Type B pancreatic cell (in vitro differentiated cells): ENCODE measurements at regions not wholly inside any gene's neighbourhood (a gene's known extent, or its start where the extent isn't known, plus 50 kb on each side); places are given as distances from the start of the nearest gene placed in this dataset.

ENCODE experiments used
- DNase-seq: peaks from one replicate; pipeline ENCODE4 v3.0.0; 2021; ENCODE audit warnings: mixed read lengths; ENCODE audit not compliant: unreplicated experiment; ENCODE audit errors: extremely low spot score
- H3K27ac Mint-ChIP-seq: 2 replicates; pipeline ENCODE4 v1.8.0; 2021; ENCODE audit warnings: mild to moderate bottlenecking, mixed read lengths
- H3K27me3 Mint-ChIP-seq: 2 replicates; pipeline ENCODE4 v1.8.0; 2021; ENCODE audit warnings: mixed read lengths
- H3K36me3 Mint-ChIP-seq: 2 replicates; pipeline ENCODE4 v1.8.0; 2021; ENCODE audit warnings: mixed read lengths
- H3K4me1 Mint-ChIP-seq: one replicate; pipeline ENCODE4 v1.8.0; 2021; ENCODE audit warnings: mixed read lengths; ENCODE audit not compliant: unreplicated experiment
- H3K4me3 Mint-ChIP-seq: 2 replicates; pipeline ENCODE4 v1.8.0; 2021; ENCODE audit warnings: mild to moderate bottlenecking, mixed read lengths
- H3K9me3 Mint-ChIP-seq: 2 replicates; pipeline ENCODE4 v1.8.0; 2021; ENCODE audit warnings: mixed read lengths
- TF ChIP-seq, protein P1 (sequence below): fragments of 200-600 bp; sonication (generic); conservative IDR thresholded peaks from 2 replicates; pipeline ENCODE4 v1.5.0; 2021; ENCODE audit warnings: antibody characterized with exemption, mild to moderate bottlenecking

- DNase-seq, result no peak
- no peak overlapping the region for H3K4me3 Mint-ChIP-seq
- peaks cover 10% of the 10 kb centered on the region for H3K27me3 Mint-ChIP-seq
- H3K9me3 Mint-ChIP-seq, result no peaks in the 10 kb centered on the region
- no peaks in the 10 kb centered on the region for H3K36me3 Mint-ChIP-seq
- peaks cover 8% of the 10 kb centered on the region for H3K4me1 Mint-ChIP-seq
- TF ChIP-seq, protein P1, sequence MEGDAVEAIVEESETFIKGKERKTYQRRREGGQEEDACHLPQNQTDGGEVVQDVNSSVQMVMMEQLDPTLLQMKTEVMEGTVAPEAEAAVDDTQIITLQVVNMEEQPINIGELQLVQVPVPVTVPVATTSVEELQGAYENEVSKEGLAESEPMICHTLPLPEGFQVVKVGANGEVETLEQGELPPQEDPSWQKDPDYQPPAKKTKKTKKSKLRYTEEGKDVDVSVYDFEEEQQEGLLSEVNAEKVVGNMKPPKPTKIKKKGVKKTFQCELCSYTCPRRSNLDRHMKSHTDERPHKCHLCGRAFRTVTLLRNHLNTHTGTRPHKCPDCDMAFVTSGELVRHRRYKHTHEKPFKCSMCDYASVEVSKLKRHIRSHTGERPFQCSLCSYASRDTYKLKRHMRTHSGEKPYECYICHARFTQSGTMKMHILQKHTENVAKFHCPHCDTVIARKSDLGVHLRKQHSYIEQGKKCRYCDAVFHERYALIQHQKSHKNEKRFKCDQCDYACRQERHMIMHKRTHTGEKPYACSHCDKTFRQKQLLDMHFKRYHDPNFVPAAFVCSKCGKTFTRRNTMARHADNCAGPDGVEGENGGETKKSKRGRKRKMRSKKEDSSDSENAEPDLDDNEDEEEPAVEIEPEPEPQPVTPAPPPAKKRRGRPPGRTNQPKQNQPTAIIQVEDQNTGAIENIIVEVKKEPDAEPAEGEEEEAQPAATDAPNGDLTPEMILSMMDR, result no peak
- no peak overlapping the region for H3K27ac Mint-ChIP-seq
These were observed 201.6 kb downstream of the PTPRU start for GRCh38 chr1:29437946-29438345.

DNA sequence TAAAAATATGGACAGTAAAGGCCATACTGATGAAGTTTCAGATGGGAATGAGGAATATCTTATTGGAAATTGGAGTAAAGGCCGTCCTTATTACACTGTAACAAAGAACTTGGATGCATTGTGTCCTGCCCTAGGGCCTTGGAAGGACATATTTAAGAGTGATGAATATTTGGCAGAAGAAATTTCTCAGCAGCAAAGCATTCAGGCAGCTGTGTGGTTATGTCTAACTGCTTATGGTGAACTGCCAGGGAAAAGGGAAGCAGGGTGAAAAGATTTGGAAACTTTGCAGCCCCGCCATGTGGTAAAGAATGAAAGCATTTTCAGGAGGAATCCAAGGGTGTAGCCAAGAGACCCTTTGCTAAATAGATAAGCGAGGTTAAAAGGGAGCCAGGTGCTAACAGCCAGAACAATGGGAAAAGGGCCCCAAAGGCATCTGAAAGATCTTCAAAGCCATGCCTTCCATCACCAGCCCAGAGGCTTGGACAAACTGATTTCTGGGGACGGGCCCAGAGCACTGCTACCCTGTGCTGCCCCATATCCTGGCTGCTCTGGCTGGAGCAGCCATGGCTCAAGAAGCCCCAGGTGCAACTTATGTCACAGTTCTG lies 200.0 kb downstream of the PTPRU start:
- no peak overlapping the region for H3K27ac Mint-ChIP-seq

GRCh38 chr1:29433830-29434229 lies 197.5 kb downstream of the PTPRU start:
- Mint-ChIP-seq H3K27me3 (peaks cover 4% of the 10 kb centered on the region), H3K36me3 (no peaks in the 10 kb centered on the region), H3K4me3 (no peak overlapping the region), H3K27ac (no peak overlapping the region), H3K9me3 (peaks cover 11% of the 10 kb centered on the region), H3K4me1 (peaks cover 5% of the 10 kb centered on the region)
- no peak for DNase-seq
- TF ChIP-seq, protein P1, result no peak

More for the DNA sequence above, 200.0 kb downstream of the PTPRU start:
- no peak for DNase-seq
- Mint-ChIP-seq H3K27me3 (peaks cover 10% of the 10 kb centered on the region), H3K36me3 (no peaks in the 10 kb centered on the region), H3K4me3 (no peak overlapping the region), H3K9me3 (peaks cover 8% of the 10 kb centered on the region), H3K4me1 (peaks cover 5% of the 10 kb centered on the region)
- TF ChIP-seq, protein P1, result no peak

DNA sequence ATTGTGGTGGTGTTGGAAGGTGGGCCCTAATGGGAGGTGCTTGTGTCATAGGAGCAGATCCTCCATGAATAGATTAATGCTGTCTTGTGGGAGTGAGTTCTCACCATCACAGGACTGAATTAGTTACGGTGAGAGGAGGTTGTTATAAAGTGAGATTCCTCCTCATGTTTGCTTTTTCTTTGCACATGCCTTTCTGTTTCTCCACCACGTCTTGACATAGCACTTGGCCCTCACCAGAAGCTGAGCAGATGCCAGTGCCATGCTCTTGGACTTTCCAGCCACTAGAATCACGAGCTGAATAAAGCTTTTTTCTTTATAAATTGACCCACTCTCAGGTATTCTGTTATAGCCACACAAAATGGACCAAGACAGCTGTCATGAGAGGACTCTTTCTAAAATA lies 194.8 kb downstream of the PTPRU start:
- H3K27ac Mint-ChIP-seq, result no peak overlapping the region
- no peak for DNase-seq
- H3K36me3 Mint-ChIP-seq, result no peaks in the 10 kb centered on the region
- H3K27me3 Mint-ChIP-seq, result peaks cover 4% of the 10 kb centered on the region
- no peaks in the 10 kb centered on the region for H3K4me1 Mint-ChIP-seq
- TF ChIP-seq, protein P1, result no peak
- no peak overlapping the region for H3K4me3 Mint-ChIP-seq
- H3K9me3 Mint-ChIP-seq, result peaks cover 11% of the 10 kb centered on the region

DNA sequence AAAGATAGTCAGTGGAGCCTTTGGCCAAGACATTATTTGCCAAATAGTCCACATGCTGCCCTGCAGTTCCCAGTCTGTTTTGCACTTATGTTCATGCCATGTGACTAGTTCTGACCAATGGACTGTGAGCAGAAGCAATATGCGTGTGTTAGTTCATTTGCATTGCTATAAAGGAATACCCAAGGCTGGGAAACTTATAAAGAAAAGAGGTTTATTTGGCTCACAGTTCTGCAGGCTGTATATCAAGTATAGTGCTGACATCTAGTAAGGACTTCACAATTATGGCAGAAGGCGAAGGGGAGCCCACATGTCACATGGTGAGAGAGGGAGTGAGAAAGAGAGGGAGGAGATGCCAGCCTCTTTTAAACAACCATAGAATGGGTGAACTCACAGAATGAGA lies 193.3 kb downstream of the PTPRU start:
- H3K27me3 Mint-ChIP-seq, result peaks cover 4% of the 10 kb centered on the region
- TF ChIP-seq, protein P1, result no peak
- H3K4me1 Mint-ChIP-seq, result no peaks in the 10 kb centered on the region
- no peak overlapping the region for H3K27ac Mint-ChIP-seq
- H3K9me3 Mint-ChIP-seq, result peaks cover 11% of the 10 kb centered on the region
- no peaks in the 10 kb centered on the region for H3K36me3 Mint-ChIP-seq
- DNase-seq, result no peak
- no peak overlapping the region for H3K4me3 Mint-ChIP-seq

DNA sequence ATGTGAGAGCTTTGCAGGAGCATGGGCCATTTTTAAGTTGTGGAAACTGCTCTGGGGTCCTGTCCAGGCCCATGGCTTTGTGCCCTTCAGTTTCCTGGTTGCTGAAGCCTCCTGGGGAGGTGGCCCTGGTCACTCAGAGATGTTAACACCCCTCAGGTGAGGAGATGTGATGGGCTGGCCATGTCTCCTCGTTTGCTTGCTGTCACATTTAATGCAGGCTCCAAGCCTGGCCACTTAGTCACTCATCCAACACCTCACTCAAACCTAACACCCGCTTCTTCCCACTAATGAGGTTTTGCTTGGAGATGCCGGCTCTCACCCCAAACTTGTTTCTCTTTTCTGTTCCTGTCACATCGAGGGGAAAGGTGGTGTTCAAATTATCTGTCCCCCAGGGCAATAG lies 192.7 kb downstream of the PTPRU start:
- no peak overlapping the region for H3K27ac Mint-ChIP-seq
- DNase-seq, result no peak
- TF ChIP-seq, protein P1, result no peak

More for the DNA sequence above, 192.7 kb downstream of the PTPRU start:
- H3K4me3 Mint-ChIP-seq, result no peak overlapping the region
- H3K4me1 Mint-ChIP-seq, result no peaks in the 10 kb centered on the region
- H3K36me3 Mint-ChIP-seq, result no peaks in the 10 kb centered on the region
- peaks cover 11% of the 10 kb centered on the region for H3K9me3 Mint-ChIP-seq
- peaks cover 4% of the 10 kb centered on the region for H3K27me3 Mint-ChIP-seq
